GM21723 (cell line): ENCODE measurements at regions not wholly inside any gene's neighbourhood (a gene's known extent, or its start where the extent isn't known, plus 50 kb on each side); places are given as distances from the start of the nearest gene placed in this dataset.

ENCODE experiments used
- ATAC-seq: cut with Tn5 transposase; IDR thresholded peaks from one replicate; pipeline ENCODE4 v1.9.1; 2021; ENCODE audit warnings: mild to moderate bottlenecking, moderate library complexity; ENCODE audit not compliant: unreplicated experiment

- no peak for ATAC-seq
Observed at GRCh38 chr14:62234849-62235248, 472.6 kb downstream of the SNAPC1 start.

GRCh38 chr14:62244221-62244620, 482.0 kb downstream of the SNAPC1 start:
- ATAC-seq: no peak

- ATAC-seq: no peak
Observed at GRCh38 chr14:62247266-62247665, 485.0 kb downstream of the SNAPC1 start.

DNA sequence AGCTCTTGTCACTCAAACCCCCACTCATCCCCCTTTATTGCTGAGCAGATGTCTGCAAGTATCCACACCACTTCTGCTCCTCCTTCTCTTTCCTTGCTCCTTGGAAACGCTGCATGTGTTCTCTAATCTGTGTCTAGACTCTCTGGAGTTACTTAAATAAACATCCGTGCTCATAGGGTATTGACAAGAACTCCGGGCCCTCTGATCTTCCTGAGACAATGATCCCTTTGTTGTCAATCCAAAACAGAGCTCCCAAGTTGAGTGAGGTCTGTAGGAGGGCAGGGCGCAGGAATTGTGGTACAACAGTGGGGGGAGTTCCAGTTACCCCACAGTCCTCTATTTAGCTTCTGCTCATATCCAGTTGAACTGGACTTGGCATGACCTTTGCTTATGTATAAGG, 489.0 kb downstream of the SNAPC1 start:
- no peak for ATAC-seq

DNA sequence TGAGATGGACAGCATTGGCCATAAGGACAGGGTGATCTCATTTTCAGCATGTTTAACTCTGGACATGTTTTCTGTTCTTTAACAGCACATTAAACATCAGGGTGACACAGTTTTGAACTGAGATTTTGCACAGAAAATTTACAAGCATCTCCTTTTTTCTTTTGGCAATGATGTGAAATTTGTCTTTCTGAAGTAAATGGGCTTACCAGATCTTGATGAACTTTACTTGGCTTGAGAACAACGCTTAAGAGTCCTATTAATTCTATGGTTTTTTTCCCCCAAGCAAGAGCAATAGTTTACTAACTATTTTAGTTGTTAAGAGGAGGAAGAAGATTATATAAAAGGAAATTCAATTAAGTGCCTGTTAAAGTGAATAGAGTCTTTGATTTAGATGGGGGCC, 491.0 kb downstream of the SNAPC1 start:
- ATAC-seq: no peak

DNA sequence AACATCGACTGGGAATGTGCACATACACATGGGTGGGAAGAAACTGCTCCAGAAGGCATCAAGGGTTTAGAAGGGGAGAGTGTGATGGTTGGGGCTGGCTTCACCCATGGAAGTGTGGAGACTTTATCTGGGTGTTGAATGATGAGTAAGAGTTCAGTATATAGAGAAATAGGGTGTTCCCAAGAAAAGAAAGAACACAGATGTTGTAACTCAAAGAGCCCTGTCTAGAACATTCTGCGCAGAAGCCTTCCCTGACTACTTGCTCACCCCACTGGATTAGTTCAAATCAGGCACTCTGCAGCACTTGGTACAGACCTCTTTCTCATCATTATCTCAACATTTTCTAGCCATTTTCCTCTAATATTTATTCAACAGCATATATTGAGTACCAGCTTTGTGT, 491.7 kb downstream of the SNAPC1 start:
- no peak for ATAC-seq

DNA sequence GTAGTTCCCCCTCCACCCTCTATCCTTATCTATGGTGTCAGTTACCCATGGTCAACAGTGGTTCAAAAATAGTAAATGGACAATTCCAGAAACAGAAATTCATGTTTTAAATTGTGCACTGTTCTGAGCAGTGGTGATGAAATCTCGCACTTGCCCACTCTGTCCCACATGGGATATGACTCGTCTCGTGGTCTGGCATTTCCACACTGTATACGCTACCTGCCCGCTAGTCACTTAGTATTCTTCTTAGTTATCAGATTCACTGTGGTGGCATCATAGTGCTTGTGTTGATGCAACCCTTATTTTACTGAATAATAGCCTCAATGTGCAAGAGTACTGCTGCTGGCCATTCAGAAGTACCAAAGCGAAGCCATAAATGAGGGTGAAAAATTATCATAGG, 507.0 kb downstream of the SNAPC1 start:
- no peak for ATAC-seq

DNA sequence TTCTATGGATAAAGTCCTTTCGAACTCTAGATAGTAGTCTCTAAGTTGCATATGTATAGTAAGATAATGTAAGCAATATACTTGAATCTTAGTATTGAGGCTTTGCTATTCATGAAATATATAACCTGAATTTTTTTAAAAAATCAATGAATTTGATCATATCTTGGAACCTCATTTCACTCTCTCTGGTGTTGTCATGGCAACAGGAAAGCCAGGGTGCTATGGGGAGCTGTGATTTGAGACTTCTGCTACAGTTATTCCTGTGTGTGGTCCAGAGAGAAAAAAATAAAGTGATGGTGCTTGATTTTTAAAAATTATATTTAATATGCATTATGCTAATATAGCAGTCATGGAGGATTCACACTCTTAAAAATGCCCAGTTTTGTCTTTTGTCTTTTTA, 508.0 kb downstream of the SNAPC1 start:
- ATAC-seq: no peak

GRCh38 chr14:62280366-62280765, 518.1 kb downstream of the SNAPC1 start:
- no peak for ATAC-seq

GRCh38 chr14:62283837-62284236, 521.6 kb downstream of the SNAPC1 start:
- no peak for ATAC-seq

- ATAC-seq: no peak
Observed at GRCh38 chr14:62289471-62289870, 527.3 kb downstream of the SNAPC1 start.

DNA sequence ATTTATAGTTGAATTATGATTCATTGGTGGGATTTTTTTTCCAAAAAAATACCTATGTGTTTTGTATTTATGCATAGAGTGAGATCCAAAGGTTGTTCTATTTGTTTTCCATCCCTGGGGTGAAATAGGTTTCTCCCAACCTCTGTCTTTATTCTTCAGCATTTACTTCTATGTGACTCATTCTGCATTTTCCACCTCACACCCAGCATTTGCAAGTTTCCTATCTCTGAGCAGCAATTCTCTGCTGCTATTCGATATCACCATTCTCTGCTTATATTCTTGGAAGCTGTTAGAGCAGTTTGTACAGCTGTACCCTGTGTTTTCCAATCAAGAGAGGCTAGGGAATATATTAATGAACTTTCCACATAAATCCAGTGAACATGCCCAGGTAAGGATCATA, 538.9 kb downstream of the SNAPC1 start:
- no peak for ATAC-seq

GRCh38 chr14:62301911-62302310, 539.7 kb downstream of the SNAPC1 start:
- no peak for ATAC-seq

DNA sequence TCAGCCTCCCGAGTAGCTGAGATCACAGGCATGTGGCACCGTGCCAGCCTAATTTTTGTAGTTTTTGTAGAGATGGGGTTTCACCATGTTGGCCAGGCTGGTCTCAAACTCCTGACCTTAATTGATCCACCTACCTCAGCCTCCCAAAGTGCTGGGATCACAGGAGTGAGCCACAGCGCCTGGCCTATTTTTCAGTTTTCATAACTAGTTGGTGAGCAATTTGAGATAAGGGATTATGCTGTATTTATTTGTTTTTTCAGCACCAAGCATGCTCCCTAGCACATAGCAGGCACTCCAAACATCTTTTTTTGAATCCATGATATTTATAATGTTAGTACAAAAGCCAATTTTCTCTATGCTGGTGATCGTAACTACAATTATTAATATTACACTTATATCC, 541.2 kb downstream of the SNAPC1 start:
- no peak for ATAC-seq

- ATAC-seq: no peak
Observed at GRCh38 chr14:62304257-62304656, 542.0 kb downstream of the SNAPC1 start.

GRCh38 chr14:62307844-62308243, 545.6 kb downstream of the SNAPC1 start:
- ATAC-seq: no peak

- ATAC-seq: no peak
Observed at GRCh38 chr14:62308316-62308715, 546.1 kb downstream of the SNAPC1 start.

GRCh38 chr14:62308891-62309290, 546.7 kb downstream of the SNAPC1 start:
- no peak for ATAC-seq

DNA sequence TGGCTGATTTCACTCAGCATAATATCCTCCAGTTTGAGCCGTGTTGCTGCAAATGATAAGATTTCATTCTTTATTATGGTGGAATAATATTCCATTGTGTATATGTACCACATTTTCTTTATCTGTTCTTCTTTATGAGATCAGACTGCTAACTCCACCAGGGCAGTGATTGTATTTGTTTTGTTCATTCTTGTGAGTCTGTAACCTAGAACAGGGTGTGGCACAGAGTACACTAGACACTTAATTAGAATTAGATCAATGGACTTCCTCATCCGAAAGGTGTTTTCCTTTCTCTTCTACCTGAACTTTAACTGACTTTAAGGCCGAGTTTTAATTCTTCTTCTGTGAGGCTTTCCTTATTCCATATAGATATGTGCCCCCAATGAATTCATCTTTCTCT, 551.0 kb downstream of the SNAPC1 start:
- ATAC-seq: no peak

GRCh38 chr14:62314221-62314620, 552.0 kb downstream of the SNAPC1 start:
- ATAC-seq: no peak

DNA sequence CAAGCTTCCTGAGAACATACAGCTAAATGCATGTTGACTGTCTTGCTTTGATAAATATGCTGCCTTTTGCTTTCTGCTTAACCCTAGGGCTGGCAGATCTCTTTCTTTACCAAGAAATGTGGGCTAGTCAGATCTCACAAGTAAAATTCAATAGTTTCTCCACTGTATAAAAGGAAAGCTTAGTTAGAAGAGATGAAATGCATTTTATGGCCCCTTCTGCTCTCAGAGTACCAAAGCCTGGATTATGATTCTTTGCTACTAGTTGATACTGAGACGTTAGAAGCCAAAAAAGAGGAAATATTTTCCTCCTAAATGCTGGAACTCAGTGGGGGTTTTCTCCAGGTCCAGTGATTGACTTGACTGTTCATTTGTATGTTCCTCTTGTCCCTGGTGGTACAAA, 552.7 kb downstream of the SNAPC1 start:
- no peak for ATAC-seq

- no peak for ATAC-seq
Observed at GRCh38 chr14:62315631-62316030, 553.4 kb downstream of the SNAPC1 start.

- no peak for ATAC-seq
Observed at GRCh38 chr14:62322216-62322615, 560.0 kb downstream of the SNAPC1 start.

DNA sequence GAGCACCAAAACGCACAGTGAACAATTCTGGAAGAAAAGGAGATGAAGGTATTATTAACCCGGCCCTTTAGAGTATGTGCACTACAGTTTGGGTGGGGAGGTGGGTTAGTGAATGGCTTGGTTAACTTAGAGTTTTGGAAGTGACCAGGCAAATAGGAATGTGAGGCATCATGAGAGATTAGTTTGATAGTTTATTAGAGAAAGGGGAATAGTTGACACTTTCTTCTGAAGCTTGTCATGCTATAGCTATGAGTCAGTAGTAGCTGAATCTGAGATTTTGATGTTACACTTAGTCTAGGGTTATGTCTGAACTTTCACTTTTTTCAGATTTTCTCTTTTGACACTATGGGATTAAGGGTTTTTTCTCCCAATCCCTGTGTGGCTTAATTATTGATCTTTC, 567.2 kb downstream of the SNAPC1 start:
- no peak for ATAC-seq
